Transverse colon (tissue), 4 donors: ENCODE measurements at regions not wholly inside any gene's neighbourhood (a gene's known extent, or its start where the extent isn't known, plus 50 kb on each side); places are given as distances from the start of the nearest gene placed in this dataset.

Experiments
- DNase-seq: peaks from one replicate; pipeline ENCODE4 v3.0.0-alpha.2; 2019
- H3K27ac ChIP-seq, 4 donors: fragments of 200-600 bp; sonication (generic); 2 replicates each; pipeline ENCODE4 v1.5.1; 2016 to 2018; ENCODE audit warnings: inconsistent platforms in 4 of 4
- H3K27me3 ChIP-seq: fragments of 200-600 bp; sonication (generic); 2 replicates; pipeline ENCODE4 v1.5.1; 2017; ENCODE audit warnings: inconsistent platforms
- H3K36me3 ChIP-seq, 4 donors: fragments of 200-600 bp; sonication (generic); 2 replicates each; pipeline ENCODE4 v1.5.1; 2017 to 2019; ENCODE audit warnings: inconsistent platforms in 4 of 4
- H3K4me1 ChIP-seq, 4 donors: fragments of 200-600 bp; sonication (generic); 2 replicates each; pipeline ENCODE4 v1.5.1; 2017 to 2020; ENCODE audit warnings: inconsistent platforms in 4 of 4
- H3K4me3 ChIP-seq, 4 donors: fragments of 200-600 bp; sonication (generic); 1 replicate in 1 of 4; 2 replicates in 3 of 4; pipeline versions ENCODE4 v1.5.1 to v1.6.1; 2017 to 2019; ENCODE audit warnings: inconsistent platforms in 4 of 4
- H3K9me3 ChIP-seq, 2 donors: fragments of 200-600 bp; sonication (generic); 2 replicates each; pipeline ENCODE4 v1.5.1; 2017 to 2019; ENCODE audit warnings: inconsistent platforms in 2 of 2
- EP300 ChIP-seq: sonication (generic); formaldehyde crosslinking; IDR thresholded peaks from one replicate; pipeline ENCODE4 v1.6.1; 2017; ENCODE audit warnings: antibody characterized with exemption, low read depth
- POLR2A ChIP-seq: fragments of 450-650 bp; IDR thresholded peaks from one replicate; pipeline ENCODE4 v1.6.1; 2016; ENCODE audit warnings: antibody characterized with exemption, mild to moderate bottlenecking, moderate library complexity
- POLR2AphosphoS5 ChIP-seq, 3 donors: sonication (generic); formaldehyde crosslinking; IDR thresholded peaks; one replicate each; pipeline ENCODE4 v1.6.1; 2016; ENCODE audit warnings: antibody characterized with exemption in 3 of 3
- WGBS, 2 donors: methylation state at CpG; one replicate each; pipeline ENCODE4 v1.1.5; 2018; ENCODE audit warnings: low coverage in 1 of 2; 5-methylcytosine and 5-hydroxymethylcytosine counted together
- in situ Hi-C, 4 donors: fragments of 200-750 bp; cut with MboI; loops; one replicate each; pipeline versions ENCODE4 v1.15.0 to v1.15.1; 2017; ENCODE audit warnings: low sequenced_read_pairs in 3 of 4, low pct_ligation_motif_present in 1 of 4, low pct_unique_long_range_greater_than_20kb in 1 of 4
- intact Hi-C: fragments of 100-400 bp; cut with DNase I; formaldehyde crosslinking; loops from one replicate; pipeline ENCODE4 v1.15.1; 2023; ENCODE audit warnings: low total_unique reads
- TF ChIP-seq, protein P1 (sequence below), 5 experiments: fragments of 200-600 bp in 3 of 5; fragments of 450-650 bp in 2 of 5; sonication (generic) in 3 of 5; IDR thresholded peaks; 1 replicate in 2 of 5; 2 replicates in 3 of 5; pipeline ENCODE4 v1.5.1; 2016 to 2017; ENCODE audit warnings: antibody characterized with exemption in 5 of 5, inconsistent platforms in 3 of 5, mild to moderate bottlenecking in 2 of 5, moderate library complexity in 1 of 5

- TF ChIP-seq EP300 (no peak), POLR2AphosphoS5 (IDR thresholded peaks at IDR 0.05) (no peak), POLR2A (no peak)
- TF ChIP-seq, protein P1, sequence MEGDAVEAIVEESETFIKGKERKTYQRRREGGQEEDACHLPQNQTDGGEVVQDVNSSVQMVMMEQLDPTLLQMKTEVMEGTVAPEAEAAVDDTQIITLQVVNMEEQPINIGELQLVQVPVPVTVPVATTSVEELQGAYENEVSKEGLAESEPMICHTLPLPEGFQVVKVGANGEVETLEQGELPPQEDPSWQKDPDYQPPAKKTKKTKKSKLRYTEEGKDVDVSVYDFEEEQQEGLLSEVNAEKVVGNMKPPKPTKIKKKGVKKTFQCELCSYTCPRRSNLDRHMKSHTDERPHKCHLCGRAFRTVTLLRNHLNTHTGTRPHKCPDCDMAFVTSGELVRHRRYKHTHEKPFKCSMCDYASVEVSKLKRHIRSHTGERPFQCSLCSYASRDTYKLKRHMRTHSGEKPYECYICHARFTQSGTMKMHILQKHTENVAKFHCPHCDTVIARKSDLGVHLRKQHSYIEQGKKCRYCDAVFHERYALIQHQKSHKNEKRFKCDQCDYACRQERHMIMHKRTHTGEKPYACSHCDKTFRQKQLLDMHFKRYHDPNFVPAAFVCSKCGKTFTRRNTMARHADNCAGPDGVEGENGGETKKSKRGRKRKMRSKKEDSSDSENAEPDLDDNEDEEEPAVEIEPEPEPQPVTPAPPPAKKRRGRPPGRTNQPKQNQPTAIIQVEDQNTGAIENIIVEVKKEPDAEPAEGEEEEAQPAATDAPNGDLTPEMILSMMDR (IDR thresholded peaks at IDR 0.05) = no peak
- Histone ChIP-seq H3K27ac (no peak overlapping the region), H3K4me3 (no peak overlapping the region), H3K36me3 (no peaks in the 10 kb centered on the region), H3K27me3 (no peaks in the 10 kb centered on the region), H3K9me3 (no peaks in the 10 kb centered on the region), H3K4me1 (no peaks in the 10 kb centered on the region)
- intact Hi-C loops (no loop called here), in situ Hi-C loops (no loop called here)
- DNase-seq = no peak
- 79 to 80% methylated on average over 2 of the region's 2 CpGs for WGBS, 2 donors
These were observed 701.9 kb upstream of the MAP3K7 start for GRCh38 chr6:91288741-91289140.

DNA sequence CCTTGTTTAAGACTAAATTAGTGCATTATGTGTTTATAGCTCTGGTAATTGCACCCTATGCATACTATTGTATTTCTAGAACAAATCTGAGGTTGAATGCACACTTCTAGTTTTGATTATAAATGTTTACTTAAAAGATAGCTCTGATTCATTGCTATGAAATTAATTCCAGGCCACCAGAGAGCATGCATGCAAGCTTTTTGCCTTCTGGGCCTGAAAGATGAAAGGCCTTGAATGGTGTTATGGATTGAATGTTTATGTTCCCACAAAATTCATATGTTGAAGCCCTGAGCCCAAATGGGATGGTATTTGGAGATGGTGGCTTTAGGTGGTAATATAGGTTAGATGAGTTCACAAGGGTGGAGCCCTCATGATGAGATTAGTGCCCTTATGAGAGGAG, 695.0 kb upstream of the MAP3K7 start:
- H3K4me1 ChIP-seq = no peaks in the 10 kb centered on the region
- H3K36me3 ChIP-seq = no peaks in the 10 kb centered on the region
- H3K4me3 ChIP-seq = no peak overlapping the region
- no peak for DNase-seq
- in situ Hi-C loops (no loop called here), intact Hi-C loops (no loop called here)
- TF ChIP-seq EP300 (no peak), POLR2AphosphoS5 (IDR thresholded peaks at IDR 0.05) (no peak), POLR2A (no peak)
- TF ChIP-seq, protein P1 (IDR thresholded peaks at IDR 0.05) = no peak
- H3K27ac ChIP-seq = no peak overlapping the region
- H3K27me3 ChIP-seq = no peaks in the 10 kb centered on the region
- H3K9me3 ChIP-seq = no peaks in the 10 kb centered on the region

- Histone ChIP-seq H3K36me3 (no peaks in the 10 kb centered on the region), H3K27me3 (no peaks in the 10 kb centered on the region), H3K4me1 (no peaks in the 10 kb centered on the region), H3K4me3 (no peak overlapping the region), H3K9me3 (no peaks in the 10 kb centered on the region), H3K27ac (no peak overlapping the region)
- intact Hi-C loops (no loop called here), in situ Hi-C loops (no loop called here)
- no peak for DNase-seq
- TF ChIP-seq, protein P1 (IDR thresholded peaks at IDR 0.05) = no peak
- TF ChIP-seq POLR2A (no peak), POLR2AphosphoS5 (IDR thresholded peaks at IDR 0.05) (no peak)
- 72 to 78% methylated on average over 3 of the region's 3 CpGs for WGBS, 2 donors
These were observed 693.6 kb upstream of the MAP3K7 start for GRCh38 chr6:91280494-91280830.

GRCh38 chr6:91279740-91280493, 693.0 kb upstream of the MAP3K7 start:
- 78 to 87% methylated on average over 6 to 7 of the region's 7 CpGs for WGBS, 2 donors
- no peaks in the 10 kb centered on the region for H3K36me3 ChIP-seq
- H3K27me3 ChIP-seq = no peaks in the 10 kb centered on the region
- no peaks in the 10 kb centered on the region for H3K9me3 ChIP-seq
- no peak overlapping the region for H3K27ac ChIP-seq
- no peak overlapping the region for H3K4me3 ChIP-seq
- no peaks in the 10 kb centered on the region for H3K4me1 ChIP-seq
- in situ Hi-C loops = no loop called here
- DNase-seq = no peak
- intact Hi-C loops = no loop called here
- TF ChIP-seq POLR2AphosphoS5 (IDR thresholded peaks at IDR 0.05) = no peak
- TF ChIP-seq, protein P1 (IDR thresholded peaks at IDR 0.05) = no peak
- TF ChIP-seq POLR2A = no peak
- no peak for TF ChIP-seq EP300
